ENCODE measurements at regions not wholly inside any gene's neighbourhood (a gene's known extent, or its start where the extent isn't known, plus 50 kb on each side); places are given as distances from the start of the nearest gene placed in this dataset.

DNA sequence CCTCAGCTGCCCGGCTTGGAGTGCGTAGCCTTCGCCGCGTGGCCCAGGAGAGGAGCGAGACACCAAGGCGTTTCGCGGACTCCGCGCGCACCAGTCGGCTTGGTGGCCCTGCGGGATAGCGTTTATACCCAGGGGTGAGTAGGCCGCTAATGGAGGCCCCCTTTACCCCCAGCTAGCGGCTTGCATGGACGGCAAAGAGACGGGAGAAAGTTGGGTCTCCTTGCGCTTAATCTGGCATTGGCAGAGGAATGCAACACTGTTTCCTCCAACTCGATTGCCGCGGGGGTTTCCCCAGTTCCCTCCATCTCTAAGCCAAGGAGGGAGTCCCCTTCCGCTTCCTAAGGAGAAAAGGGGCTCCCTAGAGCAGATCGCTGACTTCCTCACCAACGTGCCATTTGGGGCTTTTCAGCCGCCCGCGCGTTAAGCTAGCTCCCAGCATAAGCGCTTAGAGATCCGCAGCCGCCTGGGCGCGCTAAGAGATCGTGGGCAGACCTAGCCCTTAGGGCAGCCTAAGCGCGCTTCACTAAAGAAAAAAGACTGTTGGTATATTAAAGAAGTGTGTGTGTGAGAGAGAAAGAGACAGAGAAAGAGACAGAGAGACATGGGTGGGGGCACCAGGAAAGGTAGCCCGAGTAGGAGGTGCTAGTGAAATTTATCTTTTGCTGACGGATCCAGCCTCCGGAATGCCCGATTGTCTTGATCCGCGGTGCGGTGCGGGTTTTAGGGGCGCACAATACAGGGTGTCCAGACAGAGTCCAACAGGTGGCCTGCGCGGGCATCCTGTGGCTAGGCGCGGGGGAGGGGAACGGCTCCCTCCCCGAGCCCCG, 597.9 kb upstream of the SGCD start:
- no peak for TF ChIP-seq POLR2A (IDR thresholded peaks at IDR 0.05; ENCODE audit: low read depth, low read length)
- no peak for TF ChIP-seq POLR2AphosphoS5 (IDR thresholded peaks at IDR 0.05; ENCODE audit: low read depth, low read length)
- no peak for TF ChIP-seq TAF1 (IDR thresholded peaks at IDR 0.05; ENCODE audit: borderline replicate concordance, low read depth, low read length)

Measured in GM12892 (cell line).